ENCODE measurements at regions not wholly inside any gene's neighbourhood (a gene's known extent, or its start where the extent isn't known, plus 50 kb on each side); places are given as distances from the start of the nearest gene placed in this dataset.

GRCh38 chrX:14193547-14193946 is 163.9 kb upstream of the GEMIN8 start:
- DNase-seq (ENCODE audit: low spot score) (no peak), FAIRE-seq (no peak)

GRCh38 chrX:14173873-14174272 is 144.2 kb upstream of the GEMIN8 start:
- FAIRE-seq: no peak
- no peak for DNase-seq (ENCODE audit: low spot score)

- no peak for FAIRE-seq
- DNase-seq (ENCODE audit: low spot score): no peak
These were observed 135.1 kb upstream of the GEMIN8 start for GRCh38 chrX:14164828-14165227.

GRCh38 chrX:14125462-14125861 is 95.8 kb upstream of the GEMIN8 start:
- DNase-seq (ENCODE audit: low spot score) (no peak), FAIRE-seq (no peak)

- FAIRE-seq: no peak
These were observed 94.9 kb upstream of the GEMIN8 start for GRCh38 chrX:14124562-14124961.

GRCh38 chrX:14095702-14096101 is 66.0 kb upstream of the GEMIN8 start:
- FAIRE-seq: peak; percentile 50
- peak; percentile 6 for DNase-seq (ENCODE audit: low spot score)

More at GRCh38 chrX:14124562-14124961, 94.9 kb upstream of the GEMIN8 start:
- no peak for DNase-seq (ENCODE audit: low spot score)

- no peak for DNase-seq (ENCODE audit: low spot score)
- FAIRE-seq: no peak
These were observed 64.5 kb upstream of the GEMIN8 start for GRCh38 chrX:14094191-14094590.

GRCh38 chrX:14084466-14084865 is 54.8 kb upstream of the GEMIN8 start:
- DNase-seq (ENCODE audit: low spot score) (no peak), FAIRE-seq (no peak)

- FAIRE-seq (no peak), DNase-seq (ENCODE audit: low spot score) (no peak)
These were observed 54.1 kb upstream of the GEMIN8 start for GRCh38 chrX:14083783-14084182.

GRCh38 chrX:14079891-14080430 is 50.3 kb upstream of the GEMIN8 start:
- FAIRE-seq: no peak
- DNase-seq (ENCODE audit: low spot score): no peak
